Astrocyte (in vitro differentiated cells and primary cell): ENCODE measurements at regions not wholly inside any gene's neighbourhood (a gene's known extent, or its start where the extent isn't known, plus 50 kb on each side); places are given as distances from the start of the nearest gene placed in this dataset.

Experiments
- CTCF ChIP-seq: IDR thresholded peaks from 2 replicates; pipeline ENCODE4 v1.5.1; 2011; ENCODE audit warnings: low read depth, mild to moderate bottlenecking, inconsistent platforms, low read length, moderate library complexity; ENCODE audit not compliant: insufficient read depth
- EZH2 ChIP-seq: IDR thresholded peaks from 2 replicates; pipeline ENCODE4 v1.6.1; 2012; ENCODE audit warnings: mild to moderate bottlenecking, low read length, inconsistent platforms; ENCODE audit not compliant: insufficient read depth

- TF ChIP-seq EZH2, result no peak
- no peak for TF ChIP-seq CTCF
Observed at GRCh38 chr1:173410133-173410793, 66.9 kb upstream of the PRDX6 start.
